Endothelial cell of umbilical vein (primary cell): ENCODE measurements at regions not wholly inside any gene's neighbourhood (a gene's known extent, or its start where the extent isn't known, plus 50 kb on each side); places are given as distances from the start of the nearest gene placed in this dataset.

Experiments
- BruUV-seq: library from RNA; stranded (reverse); fragments of 400-500 nt; replicated peaks from 2 replicates; lab custom pipeline; 2021; lab: Mats Ljungman, UMichigan
- CTCF ChIA-PET: fragments of 300-600, 350-600 bp; sonication (Branson Sonifier 250); formaldehyde crosslinking; loops from one replicate; lab custom pipeline; 2021; ENCODE audit warnings: antibody characterized with exemption, inconsistent platforms; lab: Charles Lee
- POLR2A ChIA-PET: fragments of 300-600, 350-600 bp; sonication (Branson Sonifier 250); formaldehyde crosslinking; loops from one replicate; lab custom pipeline; 2021; ENCODE audit warnings: antibody characterized with exemption, inconsistent platforms; lab: Charles Lee
- DNase-seq: peaks from one replicate; pipeline ENCODE4 v3.0.0-alpha.2; 2011; ENCODE audit warnings: low read depth, low spot score
- FAIRE-seq: peaks from 2 replicates; lab custom pipeline; 2011; peaks lifted over from hg19 to GRCh38; lab: Jason Lieb, UNC
- H2AFZ ChIP-seq: 2 replicates; pipeline ENCODE4 v1.6.0; 2012; ENCODE audit warnings: low read depth, low read length, control low read depth, inconsistent platforms
- H3K27ac ChIP-seq: 2 replicates; pipeline ENCODE4 v1.5.1; 2011; ENCODE audit warnings: low read depth, mild to moderate bottlenecking, control low read depth, low read length, moderate library complexity; ENCODE audit not compliant: insufficient read depth
- H3K27me3 ChIP-seq, 2 experiments: 2 replicates each; pipeline versions ENCODE4 v1.6.0 to v1.6.1; 2011; ENCODE audit warnings: low read length in 2 of 2, mixed read lengths in 1 of 2; ENCODE audit not compliant: control insufficient read depth in 2 of 2, insufficient read depth in 2 of 2
- H3K36me3 ChIP-seq, 2 experiments: 2 replicates in 1 of 2; 3 replicates in 1 of 2; pipeline ENCODE4 v1.5.1; 2011; ENCODE audit warnings: low read length in 2 of 2, mild to moderate bottlenecking in 1 of 2, moderate library complexity in 1 of 2; ENCODE audit not compliant: control insufficient read depth in 2 of 2, insufficient read depth in 2 of 2; ENCODE audit errors: extremely low read depth in 1 of 2
- H3K4me1 ChIP-seq: 3 replicates; pipeline ENCODE4 v1.5.1; 2011; ENCODE audit warnings: mild to moderate bottlenecking, low read length; ENCODE audit not compliant: control insufficient read depth, insufficient read depth; ENCODE audit errors: extremely low read depth
- H3K4me2 ChIP-seq: 2 replicates; pipeline ENCODE4 v1.6.1; 2011; ENCODE audit warnings: low read length, control low read depth, mixed read lengths; ENCODE audit not compliant: insufficient read depth
- H3K4me3 ChIP-seq, 3 experiments: fragments of 200-600 bp in 1 of 3; sonication (generic), shearing (Covaris generic) in 1 of 3; replicated peaks in 1 of 3; 2 replicates each; pipeline ENCODE4 v1.5.1; 2011 to 2016; ENCODE audit warnings: control low read depth in 3 of 3, low read length in 3 of 3, mild to moderate bottlenecking in 2 of 3, inconsistent platforms in 1 of 3, low read depth in 1 of 3, moderate library complexity in 1 of 3; ENCODE audit not compliant: insufficient read depth in 1 of 3
- H3K79me2 ChIP-seq: 2 replicates; pipeline ENCODE4 v1.6.0; 2012; ENCODE audit warnings: low read length, inconsistent platforms; ENCODE audit not compliant: control insufficient read depth, insufficient read depth
- H3K9ac ChIP-seq: replicated peaks from 2 replicates; pipeline ENCODE3; 2011; ENCODE audit warnings: low read length, control low read depth; ENCODE audit not compliant: insufficient read depth; ENCODE audit errors: extremely low read depth
- H3K9me1 ChIP-seq: replicated peaks from 3 replicates; pipeline ENCODE4 v1.6.0; 2011; ENCODE audit warnings: mild to moderate bottlenecking, low read length; ENCODE audit not compliant: control insufficient read depth, insufficient read depth; ENCODE audit errors: extremely low read depth
- H3K9me3 ChIP-seq: replicated peaks from 2 replicates; pipeline ENCODE4 v1.5.1; 2012; ENCODE audit warnings: low read length, inconsistent platforms; ENCODE audit not compliant: control insufficient read depth, insufficient read depth
- H4K20me1 ChIP-seq: replicated peaks from 2 replicates; pipeline ENCODE3; 2011; ENCODE audit warnings: mild to moderate bottlenecking, low read length; ENCODE audit not compliant: control insufficient read depth, insufficient read depth; ENCODE audit errors: extremely low read depth
- EZH2 ChIP-seq: IDR thresholded peaks from 2 replicates; pipeline ENCODE4 v1.6.1; 2012; ENCODE audit warnings: borderline replicate concordance, low read depth, mild to moderate bottlenecking, moderate library complexity, low read length, inconsistent platforms; ENCODE audit not compliant: severe bottlenecking
- FOS ChIP-seq: IDR thresholded peaks from 2 replicates; pipeline ENCODE4 v1.6.1; 2011; ENCODE audit warnings: mild to moderate bottlenecking, low read length, moderate library complexity, borderline replicate concordance; ENCODE audit not compliant: insufficient read depth
- GATA2 ChIP-seq: IDR thresholded peaks from 2 replicates; pipeline ENCODE4 v1.7.0; 2011; ENCODE audit warnings: low read depth, mild to moderate bottlenecking, moderate library complexity, mixed read lengths, low read length; ENCODE audit not compliant: insufficient read length, insufficient read depth
- JUN ChIP-seq: IDR thresholded peaks from 2 replicates; pipeline ENCODE4 v1.6.1; 2011; ENCODE audit warnings: borderline replicate concordance, low read depth; ENCODE audit not compliant: insufficient read length, insufficient read depth
- MYC ChIP-seq: IDR thresholded peaks from one replicate; pipeline ENCODE4 v1.6.1; 2011; ENCODE audit warnings: mild to moderate bottlenecking, low read depth, low read length
- POLR2A ChIP-seq: IDR thresholded peaks from 2 replicates; pipeline ENCODE4 v1.6.1; 2012; ENCODE audit warnings: low read depth, mild to moderate bottlenecking, control low read depth, low read length
- POLR2AphosphoS5 ChIP-seq: IDR thresholded peaks from 2 replicates; pipeline ENCODE4 v1.6.1; 2012; ENCODE audit warnings: low read depth, mild to moderate bottlenecking, control low read depth, low read length, moderate library complexity; ENCODE audit not compliant: insufficient read depth
- dilution Hi-C: fragments of 300-500 bp; cut with MboI; formaldehyde crosslinking; loops from one replicate; pipeline ENCODE4 v1.15.0; 2019; ENCODE audit warnings: low sequenced_read_pairs; ENCODE audit not compliant: extremely low pct_ligation_motif_present
- intact Hi-C: fragments of 100-400 bp; cut with micrococcal nuclease; formaldehyde crosslinking; loops from one replicate; pipeline ENCODE4 v1.10.0; 2022
- TF ChIP-seq, protein P1 (sequence below): IDR thresholded peaks from 2 replicates; pipeline ENCODE4 v1.6.1; 2011; ENCODE audit not compliant: insufficient read depth, insufficient read length
- TF ChIP-seq, protein P2 (sequence below), 2 donors: IDR thresholded peaks; 1 replicate in 1 of 2; 2 replicates in 1 of 2; pipeline ENCODE4 v1.5.1; 2011; ENCODE audit warnings: low read length in 2 of 2, mild to moderate bottlenecking in 2 of 2, moderate library complexity in 2 of 2, control low read depth in 1 of 2, inconsistent platforms in 1 of 2, low read depth in 1 of 2; ENCODE audit not compliant: insufficient read depth in 1 of 2; ENCODE audit errors: extremely low read depth in 1 of 2

DNA sequence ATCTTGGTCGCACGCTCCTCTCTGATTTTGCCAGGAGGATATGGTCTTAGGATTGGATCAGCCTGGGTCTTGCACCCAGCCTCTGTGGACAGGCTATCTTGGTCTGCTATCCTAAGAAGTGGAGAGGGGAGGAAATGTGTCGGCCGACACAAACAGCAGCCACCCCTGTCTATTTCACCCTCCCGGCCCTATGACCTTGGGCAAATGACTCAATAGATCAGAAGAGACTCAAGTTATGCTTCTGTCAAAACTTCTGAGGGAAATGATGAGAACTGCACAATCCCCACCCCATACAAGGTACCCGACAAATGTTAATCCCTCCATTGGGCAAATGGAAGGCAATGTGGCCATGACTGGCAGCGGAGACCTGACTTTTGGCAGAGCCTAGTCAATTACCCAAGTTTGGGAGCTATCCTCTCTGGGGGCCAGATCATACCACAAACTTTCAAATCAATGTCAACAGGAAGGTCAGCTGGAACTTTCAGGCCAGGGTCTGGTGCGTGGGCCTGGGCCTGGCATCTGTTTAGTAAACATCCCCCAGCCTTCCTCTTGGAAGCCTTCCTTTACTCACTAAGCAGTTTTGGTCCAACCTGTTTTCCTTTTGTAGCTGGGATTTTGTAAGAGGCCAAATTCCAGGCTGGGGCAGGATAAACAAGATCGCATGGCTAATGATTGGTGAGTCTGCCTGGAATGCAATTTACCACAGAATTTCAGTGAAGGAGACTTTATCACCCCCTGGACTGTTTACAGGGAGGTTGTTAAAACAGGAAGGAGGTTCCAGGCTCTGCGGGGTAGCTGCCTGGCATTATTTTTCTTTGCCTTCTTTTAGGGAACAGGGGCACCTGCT, 64.2 kb upstream of the CPEB4 start:
- Histone ChIP-seq H3K4me3 (no peak overlapping the region), H3K9me1 (no peaks in the 10 kb centered on the region), H3K4me2 (no peak overlapping the region), H2AFZ (no peak overlapping the region), H3K27me3 (no peaks in the 10 kb centered on the region), H3K9ac (no peak overlapping the region), H4K20me1 (no peaks in the 10 kb centered on the region), H3K36me3 (no peaks in the 10 kb centered on the region), H3K9me3 (no peaks in the 10 kb centered on the region), H3K27ac (no peak overlapping the region), H3K4me1 (no peaks in the 10 kb centered on the region), H3K79me2 (no peaks in the 10 kb centered on the region)
- intact Hi-C loops (no loop called here), dilution Hi-C loops (no loop called here)
- TF ChIP-seq JUN (no peak), EZH2 (no peak), FOS (no peak), MYC (no peak), GATA2 (no peak), POLR2AphosphoS5 (no peak), POLR2A (no peak)
- TF ChIP-seq, protein P1, sequence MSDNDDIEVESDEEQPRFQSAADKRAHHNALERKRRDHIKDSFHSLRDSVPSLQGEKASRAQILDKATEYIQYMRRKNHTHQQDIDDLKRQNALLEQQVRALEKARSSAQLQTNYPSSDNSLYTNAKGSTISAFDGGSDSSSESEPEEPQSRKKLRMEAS = no peak
- TF ChIP-seq, protein P2, sequence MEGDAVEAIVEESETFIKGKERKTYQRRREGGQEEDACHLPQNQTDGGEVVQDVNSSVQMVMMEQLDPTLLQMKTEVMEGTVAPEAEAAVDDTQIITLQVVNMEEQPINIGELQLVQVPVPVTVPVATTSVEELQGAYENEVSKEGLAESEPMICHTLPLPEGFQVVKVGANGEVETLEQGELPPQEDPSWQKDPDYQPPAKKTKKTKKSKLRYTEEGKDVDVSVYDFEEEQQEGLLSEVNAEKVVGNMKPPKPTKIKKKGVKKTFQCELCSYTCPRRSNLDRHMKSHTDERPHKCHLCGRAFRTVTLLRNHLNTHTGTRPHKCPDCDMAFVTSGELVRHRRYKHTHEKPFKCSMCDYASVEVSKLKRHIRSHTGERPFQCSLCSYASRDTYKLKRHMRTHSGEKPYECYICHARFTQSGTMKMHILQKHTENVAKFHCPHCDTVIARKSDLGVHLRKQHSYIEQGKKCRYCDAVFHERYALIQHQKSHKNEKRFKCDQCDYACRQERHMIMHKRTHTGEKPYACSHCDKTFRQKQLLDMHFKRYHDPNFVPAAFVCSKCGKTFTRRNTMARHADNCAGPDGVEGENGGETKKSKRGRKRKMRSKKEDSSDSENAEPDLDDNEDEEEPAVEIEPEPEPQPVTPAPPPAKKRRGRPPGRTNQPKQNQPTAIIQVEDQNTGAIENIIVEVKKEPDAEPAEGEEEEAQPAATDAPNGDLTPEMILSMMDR (IDR thresholded peaks at IDR 0.05; ENCODE audit: extremely low read depth in 1 of 2, insufficient read depth in 1 of 2, low read depth in 1 of 2, low read length in 2 of 2) = no peak
- peak; percentile 2 for DNase-seq
- ChIA-PET POLR2A (no interaction called here), CTCF (interaction anchor here (1.6 kb wide), 1 partner anchor 101 kb away, joined by 5 read pairs; no protein-coding TSS in a partner anchor)
- no peak for FAIRE-seq
- no TSS peak for BruUV-seq
